ENCODE measurements at regions not wholly inside any gene's neighbourhood (a gene's known extent, or its start where the extent isn't known, plus 50 kb on each side); places are given as distances from the start of the nearest gene placed in this dataset.

GRCh38 chr5:174649391-174649790 is 75.0 kb upstream of the MSX2 start:
- no peaks in the 10 kb centered on the region for H3K4me1 ChIP-seq (ENCODE audit: control insufficient read depth in 1 of 2, insufficient read depth in 2 of 2, low read length in 2 of 2)
- no peak overlapping the region for H3K4me2 ChIP-seq (replicated peaks; ENCODE audit: extremely low read depth, low read length, poor library complexity, severe bottlenecking)
- peaks cover 2 to 24% (median 7%) of the 10 kb centered on the region in 7 donors for H3K9me3 Mint-ChIP-seq
- peaks cover 0 to 5% (median 3%) of the 10 kb centered on the region in 3 donors for H3K27me3 Mint-ChIP-seq (ENCODE audit: low read depth in 3 of 3)
- no peak overlapping the region for H3K9ac ChIP-seq (ENCODE audit: insufficient read depth, low read length, poor library complexity, severe bottlenecking)
- H2AFZ ChIP-seq (ENCODE audit: insufficient read depth, low read depth, low read length, poor library complexity, severe bottlenecking), result no peak overlapping the region
- WGBS (ENCODE audit: insufficient coverage), result 60% methylated on average over 1 of the region's 8 CpGs
- H3K4me3 ChIP-seq (replicated peaks in 1 of 3; ENCODE audit: low read depth in 2 of 3, low read length in 3 of 3), result no peak overlapping the region
- no peak overlapping the region for H3K4me3 Mint-ChIP-seq
- no peaks in the 10 kb centered on the region for H3K27me3 ChIP-seq (ENCODE audit: control insufficient read depth in 2 of 2, insufficient read depth in 2 of 2, low read length in 2 of 2)
- no peaks in the 10 kb centered on the region for H3K79me2 ChIP-seq (ENCODE audit: insufficient read depth, low read length)
- H3K27ac Mint-ChIP-seq, result no peak overlapping the region
- TF ChIP-seq CTCF (IDR thresholded peaks at IDR 0.05), result no peak
- intact Hi-C loops (cut with micrococcal nuclease), result no loop called here
- DNase-seq, result no peak
- no peaks in the 10 kb centered on the region for H3K36me3 ChIP-seq (replicated peaks in 1 of 2; ENCODE audit: control insufficient read depth in 1 of 2, insufficient read depth in 2 of 2, low read length in 2 of 2)
- H3K27ac ChIP-seq (ENCODE audit: low read depth in 1 of 2, low read length in 2 of 2), result no peak overlapping the region
- no peaks in the 10 kb centered on the region for H4K20me1 ChIP-seq (ENCODE audit: insufficient read depth, low read length)
- peaks cover 0 to 6% of the 10 kb centered on the region in 2 donors for H3K9me3 ChIP-seq (replicated peaks in 1 of 2; ENCODE audit: control insufficient read depth in 1 of 2, insufficient read depth in 1 of 2, low read length in 2 of 2)
- H3K4me1 Mint-ChIP-seq, result no peaks in the 10 kb centered on the region
- H3K36me3 Mint-ChIP-seq, result no peaks in the 10 kb centered on the region

GRCh38 chr5:174654442-174654841 is 69.9 kb upstream of the MSX2 start:
- H3K27me3 Mint-ChIP-seq (ENCODE audit: low read depth in 3 of 3), result peaks cover 4 to 7% (median 4%) of the 10 kb centered on the region in 3 donors
- H3K4me3 Mint-ChIP-seq, result no peak overlapping the region
- Histone ChIP-seq H3K27ac (ENCODE audit: low read depth in 1 of 2, low read length in 2 of 2) (no peak overlapping the region), H3K79me2 (ENCODE audit: insufficient read depth, low read length) (no peaks in the 10 kb centered on the region), H3K4me1 (ENCODE audit: control insufficient read depth in 1 of 2, insufficient read depth in 2 of 2, low read length in 2 of 2) (no peaks in the 10 kb centered on the region), H3K36me3 (replicated peaks in 1 of 2; ENCODE audit: control insufficient read depth in 1 of 2, insufficient read depth in 2 of 2, low read length in 2 of 2) (no peaks in the 10 kb centered on the region), H3K9me3 (replicated peaks in 1 of 2; ENCODE audit: control insufficient read depth in 1 of 2, insufficient read depth in 1 of 2, low read length in 2 of 2) (no peaks in the 10 kb centered on the region), H2AFZ (ENCODE audit: insufficient read depth, low read depth, low read length, poor library complexity, severe bottlenecking) (no peak overlapping the region), H4K20me1 (ENCODE audit: insufficient read depth, low read length) (no peaks in the 10 kb centered on the region), H3K27me3 (ENCODE audit: control insufficient read depth in 2 of 2, insufficient read depth in 2 of 2, low read length in 2 of 2) (no peaks in the 10 kb centered on the region), H3K4me3 (replicated peaks in 1 of 3; ENCODE audit: low read depth in 2 of 3, low read length in 3 of 3) (no peak overlapping the region), H3K4me2 (replicated peaks; ENCODE audit: extremely low read depth, low read length, poor library complexity, severe bottlenecking) (no peak overlapping the region), H3K9ac (ENCODE audit: insufficient read depth, low read length, poor library complexity, severe bottlenecking) (no peak overlapping the region)
- H3K36me3 Mint-ChIP-seq, result no peaks in the 10 kb centered on the region
- H3K4me1 Mint-ChIP-seq, result no peaks in the 10 kb centered on the region
- DNase-seq, result no peak
- 100% methylated on average over 1 of the region's 3 CpGs for WGBS (ENCODE audit: insufficient coverage)
- TF ChIP-seq CTCF (IDR thresholded peaks at IDR 0.05), result no peak
- intact Hi-C loops (cut with micrococcal nuclease), result no loop called here
- peaks cover 0 to 6% (median 2%) of the 10 kb centered on the region in 7 donors for H3K9me3 Mint-ChIP-seq
- H3K27ac Mint-ChIP-seq, result no peak overlapping the region

All from CD14-positive monocyte (primary cell).